ENCODE measurements at regions not wholly inside any gene's neighbourhood (a gene's known extent, or its start where the extent isn't known, plus 50 kb on each side); places are given as distances from the start of the nearest gene placed in this dataset.
A peak's percentile ranks its signal among the peaks of the same experiment; 100 is the strongest.

DNA sequence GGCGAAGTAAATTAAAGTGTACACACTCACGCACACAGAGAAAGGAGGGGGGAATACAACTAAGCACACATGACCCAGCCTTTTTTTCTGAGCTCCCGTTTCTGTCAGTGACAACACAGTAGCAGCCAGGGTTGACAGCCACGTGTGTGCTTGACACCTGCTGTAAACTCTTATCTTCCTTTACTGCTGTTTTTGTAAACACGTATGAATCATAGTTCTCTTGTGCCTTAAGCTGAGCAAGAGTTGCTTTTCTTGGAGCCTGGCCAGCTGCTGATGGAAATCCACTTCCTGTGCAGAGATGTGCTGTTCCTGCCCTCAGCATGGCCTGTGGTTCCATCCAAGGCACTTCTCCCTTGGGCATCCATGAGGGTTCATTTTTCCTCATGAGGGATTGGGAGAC is 561.9 kb downstream of the GALR1 start:
- DNase-seq, result peak; percentile 53
- Histone ChIP-seq H3K27ac (no peak overlapping the region), H3K9me3 (no peaks in the 10 kb centered on the region), H3K4me3 (no peak overlapping the region), H3K4me1 (no peaks in the 10 kb centered on the region), H3K27me3 (no peaks in the 10 kb centered on the region), H3K36me3 (no peaks in the 10 kb centered on the region)
- 23 to 47% methylated on average over 2 to 5 of the region's 5 CpGs for WGBS, 2 donors (ENCODE audit: low coverage in 1 of 2)
- TF ChIP-seq, protein P1, sequence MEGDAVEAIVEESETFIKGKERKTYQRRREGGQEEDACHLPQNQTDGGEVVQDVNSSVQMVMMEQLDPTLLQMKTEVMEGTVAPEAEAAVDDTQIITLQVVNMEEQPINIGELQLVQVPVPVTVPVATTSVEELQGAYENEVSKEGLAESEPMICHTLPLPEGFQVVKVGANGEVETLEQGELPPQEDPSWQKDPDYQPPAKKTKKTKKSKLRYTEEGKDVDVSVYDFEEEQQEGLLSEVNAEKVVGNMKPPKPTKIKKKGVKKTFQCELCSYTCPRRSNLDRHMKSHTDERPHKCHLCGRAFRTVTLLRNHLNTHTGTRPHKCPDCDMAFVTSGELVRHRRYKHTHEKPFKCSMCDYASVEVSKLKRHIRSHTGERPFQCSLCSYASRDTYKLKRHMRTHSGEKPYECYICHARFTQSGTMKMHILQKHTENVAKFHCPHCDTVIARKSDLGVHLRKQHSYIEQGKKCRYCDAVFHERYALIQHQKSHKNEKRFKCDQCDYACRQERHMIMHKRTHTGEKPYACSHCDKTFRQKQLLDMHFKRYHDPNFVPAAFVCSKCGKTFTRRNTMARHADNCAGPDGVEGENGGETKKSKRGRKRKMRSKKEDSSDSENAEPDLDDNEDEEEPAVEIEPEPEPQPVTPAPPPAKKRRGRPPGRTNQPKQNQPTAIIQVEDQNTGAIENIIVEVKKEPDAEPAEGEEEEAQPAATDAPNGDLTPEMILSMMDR (IDR thresholded peaks at IDR 0.05), result no peak
- intact Hi-C loops (cut with DNase I; ENCODE audit: low total_unique reads) (no loop called here), in situ Hi-C loops (cut with MboI; ENCODE audit: low pct_ligation_motif_present in 1 of 4, low pct_unique_long_range_greater_than_20kb in 1 of 4, low sequenced_read_pairs in 3 of 4) (no loop called here)

DNA sequence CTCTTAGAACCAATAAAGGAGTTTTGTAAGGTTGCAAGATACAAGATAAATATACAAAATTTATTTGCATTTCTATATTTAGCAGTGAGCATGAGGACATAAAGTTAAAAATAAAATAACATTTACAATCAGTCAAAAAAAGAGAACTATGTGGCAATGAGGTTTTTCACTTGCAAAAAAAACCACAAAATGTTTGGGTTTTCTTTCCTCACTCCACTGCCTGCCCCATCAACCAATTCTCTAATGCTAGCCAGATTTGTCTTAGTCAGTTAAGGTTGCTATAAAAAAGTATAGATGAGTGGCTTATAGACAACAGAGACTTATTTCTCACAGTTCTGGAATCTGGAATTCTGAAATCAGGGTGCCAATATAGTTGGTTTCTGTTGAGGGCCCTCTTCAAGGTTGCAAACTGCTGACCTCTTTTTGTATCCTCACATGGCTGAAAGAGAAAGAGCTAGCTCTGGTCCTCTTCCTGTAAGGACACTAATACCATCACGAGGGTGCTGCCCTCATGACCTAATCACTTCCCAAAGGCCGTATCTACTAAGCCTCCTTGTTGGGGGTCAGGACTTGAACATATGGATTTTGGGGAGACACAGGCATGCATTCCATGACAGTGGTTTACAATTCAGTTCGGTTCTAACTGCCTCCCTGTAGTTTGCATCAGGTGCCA is 566.2 kb downstream of the GALR1 start:
- DNase-seq, result no peak
- no peak overlapping the region for H3K27ac ChIP-seq
- no peaks in the 10 kb centered on the region for H3K9me3 ChIP-seq
- intact Hi-C loops (cut with DNase I; ENCODE audit: low total_unique reads), result no loop called here
- H3K36me3 ChIP-seq, result no peaks in the 10 kb centered on the region
- H3K4me3 ChIP-seq, result no peak overlapping the region
- H3K4me1 ChIP-seq, result no peaks in the 10 kb centered on the region
- TF ChIP-seq, protein P1 (IDR thresholded peaks at IDR 0.05), result no peak
- TF ChIP-seq POLR2A (IDR thresholded peaks at IDR 0.05), result no peak
- no peak for TF ChIP-seq EP300 (IDR thresholded peaks at IDR 0.05; ENCODE audit: low read depth)
- no peak for TF ChIP-seq POLR2AphosphoS5 (IDR thresholded peaks at IDR 0.05)
- no peaks in the 10 kb centered on the region for H3K27me3 ChIP-seq
- in situ Hi-C loops (cut with MboI; ENCODE audit: low pct_ligation_motif_present in 1 of 4, low pct_unique_long_range_greater_than_20kb in 1 of 4, low sequenced_read_pairs in 3 of 4), result no loop called here
- 56 to 62% methylated on average over 2 to 3 of the region's 3 CpGs for whole genome bisulfite sequencing, 2 donors (ENCODE audit: low coverage in 1 of 2)

DNA sequence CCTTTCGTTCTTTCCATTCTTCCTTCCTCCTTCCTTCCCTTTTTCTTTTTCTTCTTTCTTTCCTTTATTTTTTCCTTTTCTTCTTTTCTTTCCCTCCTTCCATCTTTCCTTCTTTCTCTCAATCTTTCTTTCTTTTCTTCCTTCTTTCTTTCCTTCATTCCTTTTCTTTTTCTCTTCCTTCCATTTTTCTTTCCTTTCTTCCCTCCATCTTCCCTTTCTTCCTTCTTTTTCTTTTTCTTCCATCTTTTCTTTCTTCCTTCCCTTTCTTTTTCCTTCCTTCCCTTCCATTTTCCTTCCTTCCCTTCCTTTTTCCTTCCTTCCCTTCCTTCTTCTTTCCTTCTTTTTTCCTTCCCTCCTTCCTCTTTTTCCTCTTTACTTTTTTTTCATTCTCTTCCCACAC is 568.7 kb downstream of the GALR1 start:
- WGBS, 2 donors (ENCODE audit: low coverage in 1 of 2), result 82 to 87% methylated on average over 1 of the region's 1 CpG
- intact Hi-C loops (cut with DNase I; ENCODE audit: low total_unique reads), result no loop called here
- in situ Hi-C loops (cut with MboI; ENCODE audit: low pct_ligation_motif_present in 1 of 4, low pct_unique_long_range_greater_than_20kb in 1 of 4, low sequenced_read_pairs in 3 of 4), result no loop called here

DNA sequence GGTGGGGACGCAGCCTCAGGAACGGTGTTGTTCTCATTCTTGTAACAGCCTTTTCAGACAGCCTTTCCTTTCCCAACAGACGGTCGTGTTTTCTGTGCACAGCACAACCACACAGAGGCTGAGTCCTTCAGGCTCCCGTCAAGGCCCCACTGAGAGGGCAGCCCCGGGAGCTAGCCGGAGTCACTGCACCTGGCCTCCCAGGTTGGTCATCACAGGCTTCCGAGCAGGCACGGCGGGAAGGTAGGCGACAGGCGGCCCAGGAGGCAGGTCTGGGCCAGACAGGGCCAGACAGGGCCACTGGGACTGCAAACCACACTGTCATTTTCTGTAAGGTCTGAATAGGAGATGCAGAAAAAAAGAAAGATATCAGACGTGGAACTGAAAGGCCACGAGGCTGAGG is 570.8 kb downstream of the GALR1 start:
- intact Hi-C loops (cut with DNase I; ENCODE audit: low total_unique reads), result no loop called here
- 84 to 88% methylated on average over 6 to 14 of the region's 14 CpGs for WGBS, 2 donors (ENCODE audit: low coverage in 1 of 2)
- DNase-seq, result no peak
- Histone ChIP-seq H3K9me3 (no peaks in the 10 kb centered on the region), H3K27me3 (no peaks in the 10 kb centered on the region), H3K4me3 (no peak overlapping the region), H3K36me3 (no peaks in the 10 kb centered on the region), H3K27ac (no peak overlapping the region), H3K4me1 (no peaks in the 10 kb centered on the region)
- in situ Hi-C loops (cut with MboI; ENCODE audit: low pct_ligation_motif_present in 1 of 4, low pct_unique_long_range_greater_than_20kb in 1 of 4, low sequenced_read_pairs in 3 of 4), result no loop called here
- TF ChIP-seq, protein P1 (IDR thresholded peaks at IDR 0.05), result no peak
- no peak for TF ChIP-seq EP300 (IDR thresholded peaks at IDR 0.05; ENCODE audit: low read depth)
- TF ChIP-seq POLR2AphosphoS5 (IDR thresholded peaks at IDR 0.05), result no peak
- TF ChIP-seq POLR2A (IDR thresholded peaks at IDR 0.05), result no peak

More for the DNA sequence above, 568.7 kb downstream of the GALR1 start:
- Histone ChIP-seq H3K27ac (no peak overlapping the region), H3K9me3 (no peaks in the 10 kb centered on the region), H3K4me1 (no peaks in the 10 kb centered on the region), H3K27me3 (no peaks in the 10 kb centered on the region), H3K4me3 (no peak overlapping the region), H3K36me3 (no peaks in the 10 kb centered on the region)
- TF ChIP-seq, protein P1 (IDR thresholded peaks at IDR 0.05), result no peak
- TF ChIP-seq EP300 (IDR thresholded peaks at IDR 0.05; ENCODE audit: low read depth) (no peak), POLR2AphosphoS5 (IDR thresholded peaks at IDR 0.05) (no peak), POLR2A (IDR thresholded peaks at IDR 0.05) (no peak)
- no peak for DNase-seq
